ENCODE measurements at regions not wholly inside any gene's neighbourhood (a gene's known extent, or its start where the extent isn't known, plus 50 kb on each side); places are given as distances from the start of the nearest gene placed in this dataset.
"Not testable (repeated sequence)": the region's sequence is repeated elsewhere in the genome, so short reads cannot be mapped to it uniquely, and the experiment has no call there.

DNA sequence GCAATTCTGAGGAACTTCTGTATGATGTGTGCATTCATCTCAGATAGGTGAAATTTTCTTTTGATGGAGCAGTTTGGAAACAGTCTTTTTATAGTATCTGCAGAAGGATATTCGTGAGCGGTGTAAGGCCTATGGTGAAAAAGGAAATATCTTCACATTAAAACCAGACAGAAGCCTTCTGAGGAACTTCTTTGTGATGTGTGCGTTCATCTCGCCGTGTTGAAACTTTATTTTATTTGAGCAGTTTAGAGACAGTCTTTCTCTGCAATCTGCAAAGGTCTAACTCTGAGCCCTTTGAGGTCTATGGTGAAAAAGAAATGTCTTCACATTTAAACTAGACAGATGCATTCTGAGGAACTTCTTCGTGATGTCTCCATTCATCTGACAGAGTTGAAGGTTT, 3021.0 kb downstream of the TUBA3C start:
- TF ChIP-seq, protein P1, sequence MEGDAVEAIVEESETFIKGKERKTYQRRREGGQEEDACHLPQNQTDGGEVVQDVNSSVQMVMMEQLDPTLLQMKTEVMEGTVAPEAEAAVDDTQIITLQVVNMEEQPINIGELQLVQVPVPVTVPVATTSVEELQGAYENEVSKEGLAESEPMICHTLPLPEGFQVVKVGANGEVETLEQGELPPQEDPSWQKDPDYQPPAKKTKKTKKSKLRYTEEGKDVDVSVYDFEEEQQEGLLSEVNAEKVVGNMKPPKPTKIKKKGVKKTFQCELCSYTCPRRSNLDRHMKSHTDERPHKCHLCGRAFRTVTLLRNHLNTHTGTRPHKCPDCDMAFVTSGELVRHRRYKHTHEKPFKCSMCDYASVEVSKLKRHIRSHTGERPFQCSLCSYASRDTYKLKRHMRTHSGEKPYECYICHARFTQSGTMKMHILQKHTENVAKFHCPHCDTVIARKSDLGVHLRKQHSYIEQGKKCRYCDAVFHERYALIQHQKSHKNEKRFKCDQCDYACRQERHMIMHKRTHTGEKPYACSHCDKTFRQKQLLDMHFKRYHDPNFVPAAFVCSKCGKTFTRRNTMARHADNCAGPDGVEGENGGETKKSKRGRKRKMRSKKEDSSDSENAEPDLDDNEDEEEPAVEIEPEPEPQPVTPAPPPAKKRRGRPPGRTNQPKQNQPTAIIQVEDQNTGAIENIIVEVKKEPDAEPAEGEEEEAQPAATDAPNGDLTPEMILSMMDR (IDR thresholded peaks at IDR 0.05), result not testable (repeated sequence)
- not testable (repeated sequence) for TF ChIP-seq POLR2A (IDR thresholded peaks at IDR 0.05)

All from Peyer's patch (tissue), 4 donors.